ENCODE measurements at regions not wholly inside any gene's neighbourhood (a gene's known extent, or its start where the extent isn't known, plus 50 kb on each side); places are given as distances from the start of the nearest gene placed in this dataset.

- ChIA-PET POLR2A (ENCODE audit: low non-redundant PET) (no interaction called here), CTCF (no interaction called here)
- DNase-seq (ENCODE audit: low spot score), result no peak
- peaks cover 20% of the 10 kb centered on the region for H3K27me3 ChIP-seq (replicated peaks; ENCODE audit: insufficient read depth, low read depth, low read length, poor library complexity)
- no peak overlapping the region for H3K27ac ChIP-seq (ENCODE audit: low read depth, low read length, poor library complexity, severe bottlenecking)
- no peaks in the 10 kb centered on the region for H3K4me1 ChIP-seq (ENCODE audit: insufficient read depth, low read length, poor library complexity, severe bottlenecking)
- no TSS peak for BruUV-seq (replicated peaks)
- intact Hi-C loops (cut with micrococcal nuclease; ENCODE audit: unreplicated experiment), result no loop called here
- H3K9me3 ChIP-seq (ENCODE audit: low read depth, low read length, poor library complexity, severe bottlenecking), result no peaks in the 10 kb centered on the region
- H3K36me3 ChIP-seq (ENCODE audit: insufficient read depth, low read length, poor library complexity, severe bottlenecking), result no peaks in the 10 kb centered on the region
- no peak overlapping the region for H3K4me3 ChIP-seq (ENCODE audit: low read depth, low read length, poor library complexity, severe bottlenecking)
- TF ChIP-seq CTCF (conservative IDR thresholded peaks at IDR 0.05; ENCODE audit: low read depth, low read length) (no peak), EZH2 (IDR thresholded peaks at IDR 0.05; ENCODE audit: borderline replicate concordance, low read depth, low read length, poor library complexity, severe bottlenecking) (no peak)
These were observed 162.6 kb downstream of the RAB11FIP2 start for GRCh38 chr10:117884093-117884492.

GRCh38 chr10:117884592-117884991 lies 162.1 kb downstream of the RAB11FIP2 start:
- intact Hi-C loops (cut with micrococcal nuclease; ENCODE audit: unreplicated experiment), result no loop called here
- no peaks in the 10 kb centered on the region for H3K36me3 ChIP-seq (ENCODE audit: insufficient read depth, low read length, poor library complexity, severe bottlenecking)
- no TSS peak for BruUV-seq (replicated peaks)
- ChIA-PET POLR2A (ENCODE audit: low non-redundant PET) (no interaction called here), CTCF (no interaction called here)
- no peaks in the 10 kb centered on the region for H3K9me3 ChIP-seq (ENCODE audit: low read depth, low read length, poor library complexity, severe bottlenecking)
- no peak for DNase-seq (ENCODE audit: low spot score)
- no peak overlapping the region for H3K4me3 ChIP-seq (ENCODE audit: low read depth, low read length, poor library complexity, severe bottlenecking)
- H3K27ac ChIP-seq (ENCODE audit: low read depth, low read length, poor library complexity, severe bottlenecking), result no peak overlapping the region
- TF ChIP-seq EZH2 (IDR thresholded peaks at IDR 0.05; ENCODE audit: borderline replicate concordance, low read depth, low read length, poor library complexity, severe bottlenecking), result no peak
- TF ChIP-seq CTCF (conservative IDR thresholded peaks at IDR 0.05; ENCODE audit: low read depth, low read length), result no peak
- H3K4me1 ChIP-seq (ENCODE audit: insufficient read depth, low read length, poor library complexity, severe bottlenecking), result no peaks in the 10 kb centered on the region
- H3K27me3 ChIP-seq (replicated peaks; ENCODE audit: insufficient read depth, low read depth, low read length, poor library complexity), result peaks cover 25% of the 10 kb centered on the region

GRCh38 chr10:117885206-117885829 lies 161.4 kb downstream of the RAB11FIP2 start:
- Histone ChIP-seq H3K4me1 (ENCODE audit: insufficient read depth, low read length, poor library complexity, severe bottlenecking) (no peaks in the 10 kb centered on the region), H3K4me3 (ENCODE audit: low read depth, low read length, poor library complexity, severe bottlenecking) (no peak overlapping the region), H3K27ac (ENCODE audit: low read depth, low read length, poor library complexity, severe bottlenecking) (no peak overlapping the region), H3K36me3 (ENCODE audit: insufficient read depth, low read length, poor library complexity, severe bottlenecking) (no peaks in the 10 kb centered on the region), H3K27me3 (replicated peaks; ENCODE audit: insufficient read depth, low read depth, low read length, poor library complexity) (peaks cover 29% of the 10 kb centered on the region), H3K9me3 (ENCODE audit: low read depth, low read length, poor library complexity, severe bottlenecking) (no peaks in the 10 kb centered on the region)
- ChIA-PET CTCF (no interaction called here), POLR2A (ENCODE audit: low non-redundant PET) (no interaction called here)
- intact Hi-C loops (cut with micrococcal nuclease; ENCODE audit: unreplicated experiment), result no loop called here
- no TSS peak for BruUV-seq (replicated peaks)
- TF ChIP-seq EZH2 (IDR thresholded peaks at IDR 0.05; ENCODE audit: borderline replicate concordance, low read depth, low read length, poor library complexity, severe bottlenecking) (no peak), CTCF (conservative IDR thresholded peaks at IDR 0.05; ENCODE audit: low read depth, low read length) (no peak)
- DNase-seq (ENCODE audit: low spot score), result no peak

All from A673 (cell line).